CD4-positive, alpha-beta memory T cell (primary cell): ENCODE measurements at regions not wholly inside any gene's neighbourhood (a gene's known extent, or its start where the extent isn't known, plus 50 kb on each side); places are given as distances from the start of the nearest gene placed in this dataset.

Experiments
- CTCF ChIA-PET: fragments of 350-600 bp; sonication (Branson Sonifier 250); formaldehyde crosslinking; loops from one replicate; lab custom pipeline; 2021; ENCODE audit warnings: inconsistent platforms; ENCODE audit not compliant: partially characterized antibody; lab: Charles Lee
- POLR2A ChIA-PET: fragments of 350-600 bp; sonication (Branson Sonifier 250); formaldehyde crosslinking; loops from one replicate; lab custom pipeline; 2021; ENCODE audit not compliant: partially characterized antibody; lab: Charles Lee
- DNase-seq, 5 donors: peaks; one replicate each; pipeline versions ENCODE4 v3.0.0 to v3.0.0-alpha.2; 2020 to 2022; ENCODE audit warnings: mixed read lengths in 1 of 5
- H3K27ac ChIP-seq: one replicate; pipeline ENCODE4 v1.7.0; 2013; ENCODE audit warnings: low read depth, low read length
- H3K27me3 ChIP-seq: 2 replicates; pipeline ENCODE4 v1.7.0; 2013; ENCODE audit warnings: mild to moderate bottlenecking, low read length, moderate library complexity; ENCODE audit not compliant: insufficient read depth
- H3K36me3 ChIP-seq: 2 replicates; pipeline ENCODE4 v1.7.0; 2013; ENCODE audit warnings: mild to moderate bottlenecking, low read length, moderate library complexity; ENCODE audit not compliant: insufficient read depth
- H3K4me1 ChIP-seq: 2 replicates; pipeline ENCODE4 v1.7.0; 2013; ENCODE audit warnings: mild to moderate bottlenecking, low read length, moderate library complexity; ENCODE audit not compliant: insufficient read depth
- H3K4me3 ChIP-seq, 2 donors: one replicate each; pipeline ENCODE4 v1.7.0; 2013; ENCODE audit warnings: low read length in 2 of 2, mild to moderate bottlenecking in 1 of 2
- H3K9me3 ChIP-seq, 2 donors: one replicate each; pipeline ENCODE4 v1.7.0; 2013; ENCODE audit warnings: low read length in 2 of 2, control low read depth in 1 of 2; ENCODE audit not compliant: control insufficient read depth in 1 of 2
- H3K27ac Mint-ChIP-seq, 7 donors: one replicate each; pipeline ENCODE4 v1.8.0; 2020 to 2021; ENCODE audit warnings: mixed read lengths in 7 of 7, mild to moderate bottlenecking in 6 of 7, inconsistent platforms in 3 of 7, moderate library complexity in 3 of 7
- H3K27me3 Mint-ChIP-seq, 2 donors: one replicate each; pipeline ENCODE4 v1.8.0; 2020 to 2021; ENCODE audit warnings: mixed read lengths in 2 of 2
- H3K36me3 Mint-ChIP-seq, 2 donors: one replicate each; pipeline ENCODE4 v1.8.0; 2020 to 2021; ENCODE audit warnings: mixed read lengths in 2 of 2, inconsistent platforms in 1 of 2, mild to moderate bottlenecking in 1 of 2
- H3K4me1 Mint-ChIP-seq, 4 donors: one replicate each; pipeline ENCODE4 v1.8.0; 2020 to 2021; ENCODE audit warnings: mixed read lengths in 4 of 4, mild to moderate bottlenecking in 1 of 4
- H3K4me3 Mint-ChIP-seq, 8 donors: one replicate each; pipeline ENCODE4 v1.8.0; 2020 to 2021; ENCODE audit warnings: mixed read lengths in 8 of 8, mild to moderate bottlenecking in 7 of 8, moderate library complexity in 6 of 8, inconsistent platforms in 3 of 8
- H3K9me3 Mint-ChIP-seq, 8 donors: one replicate each; pipeline ENCODE4 v1.8.0; 2020 to 2021; ENCODE audit warnings: mixed read lengths in 8 of 8, mild to moderate bottlenecking in 5 of 8, inconsistent platforms in 3 of 8, moderate library complexity in 1 of 8
- intact Hi-C: fragments of 100-400 bp; cut with micrococcal nuclease; formaldehyde crosslinking; loops from one replicate; pipeline ENCODE4 v1.15.1; 2023

- intact Hi-C loops: no loop called here
- Mint-ChIP-seq H3K9me3 (peaks cover 0 to 6% (median 0%) of the 10 kb centered on the region in 8 donors), H3K27me3 (no peaks in the 10 kb centered on the region), H3K4me3 (peak overlapping the region in 2 of 8 donors; percentile 6 to 37), H3K4me1 (peaks cover 12 to 20% (median 16%) of the 10 kb centered on the region in 4 donors), H3K36me3 (peaks cover 0 to 7% of the 10 kb centered on the region in 2 donors), H3K27ac (peak overlapping the region in 2 of 7 donors; percentile 18 to 46)
- ChIA-PET POLR2A (interaction anchor here (0.9 to 1.7 kb wide), 2 partner anchors 19 to 36 kb away, joined by 3 to 7 read pairs; no protein-coding TSS in a partner anchor), CTCF (interaction anchor here (1.6 kb wide), 1 partner anchor 107 kb away, joined by 4 read pairs; no protein-coding TSS in a partner anchor)
- Histone ChIP-seq H3K4me1 (peaks cover 8% of the 10 kb centered on the region), H3K27me3 (no peaks in the 10 kb centered on the region), H3K36me3 (no peaks in the 10 kb centered on the region), H3K9me3 (no peaks in the 10 kb centered on the region), H3K4me3 (no peak overlapping the region), H3K27ac (no peak overlapping the region)
- DNase-seq: no peak
These were observed 245.5 kb upstream of the CXCR4 start for GRCh38 chr2:136363470-136363869.

- peak in 1 of 5 donors; percentile 47 for DNase-seq
- intact Hi-C loops: no loop called here
- H3K4me1 Mint-ChIP-seq: peaks cover 12 to 20% (median 16%) of the 10 kb centered on the region in 4 donors
- no peaks in the 10 kb centered on the region for H3K9me3 ChIP-seq
- peaks cover 8% of the 10 kb centered on the region for H3K4me1 ChIP-seq
- H3K27me3 ChIP-seq: no peaks in the 10 kb centered on the region
- H3K4me3 ChIP-seq: no peak overlapping the region
- no peaks in the 10 kb centered on the region for H3K36me3 ChIP-seq
- peak overlapping the region in 4 of 7 donors; percentile 10 to 52 (median 38) for H3K27ac Mint-ChIP-seq
- peaks cover 0 to 5% (median 0%) of the 10 kb centered on the region in 8 donors for H3K9me3 Mint-ChIP-seq
- peak overlapping the region in 2 of 8 donors; percentile 6 to 37 for H3K4me3 Mint-ChIP-seq
- ChIA-PET CTCF (interaction anchor here (1.1 to 1.6 kb wide), 2 partner anchors 107 to 120 kb away, joined by 3 to 4 read pairs; no protein-coding TSS in a partner anchor), POLR2A (interaction anchor here (0.9 to 1.7 kb wide), 2 partner anchors 20 to 35 kb away, joined by 3 to 7 read pairs; no protein-coding TSS in a partner anchor)
- no peak overlapping the region for H3K27ac ChIP-seq
- H3K27me3 Mint-ChIP-seq: no peaks in the 10 kb centered on the region
- H3K36me3 Mint-ChIP-seq: peaks cover 0 to 7% of the 10 kb centered on the region in 2 donors
These were observed 244.9 kb upstream of the CXCR4 start for GRCh38 chr2:136362676-136363390.

GRCh38 chr2:136361521-136361920 lies 243.6 kb upstream of the CXCR4 start:
- no peak overlapping the region for H3K4me3 ChIP-seq
- no peaks in the 10 kb centered on the region for H3K9me3 ChIP-seq
- intact Hi-C loops: no loop called here
- peak overlapping the region in 1 of 7 donors; percentile 30 for H3K27ac Mint-ChIP-seq
- ChIA-PET CTCF (no interaction called here), POLR2A (interaction anchor here (1.0 kb wide), 1 partner anchor 12 kb away, joined by 3 read pairs; no protein-coding TSS in a partner anchor)
- no peaks in the 10 kb centered on the region for H3K36me3 Mint-ChIP-seq
- no peak overlapping the region for H3K27ac ChIP-seq
- no peaks in the 10 kb centered on the region for H3K36me3 ChIP-seq
- H3K9me3 Mint-ChIP-seq: no peaks in the 10 kb centered on the region
- H3K4me3 Mint-ChIP-seq: no peak overlapping the region
- H3K27me3 Mint-ChIP-seq: no peaks in the 10 kb centered on the region
- peaks cover 12 to 20% (median 16%) of the 10 kb centered on the region in 4 donors for H3K4me1 Mint-ChIP-seq
- DNase-seq: no peak
- H3K27me3 ChIP-seq: no peaks in the 10 kb centered on the region
- peaks cover 8% of the 10 kb centered on the region for H3K4me1 ChIP-seq

- Histone ChIP-seq H3K9me3 (no peaks in the 10 kb centered on the region), H3K4me3 (no peak overlapping the region), H3K4me1 (peaks cover 8% of the 10 kb centered on the region), H3K27me3 (no peaks in the 10 kb centered on the region), H3K27ac (no peak overlapping the region), H3K36me3 (no peaks in the 10 kb centered on the region)
- CTCF ChIA-PET: no interaction called here
- Mint-ChIP-seq H3K4me3 (no peak overlapping the region), H3K36me3 (no peaks in the 10 kb centered on the region), H3K27ac (no peak overlapping the region), H3K27me3 (no peaks in the 10 kb centered on the region), H3K4me1 (peaks cover 12 to 20% (median 16%) of the 10 kb centered on the region in 4 donors), H3K9me3 (no peaks in the 10 kb centered on the region)
- DNase-seq: no peak
- intact Hi-C loops: no loop called here
- POLR2A ChIA-PET: no interaction called here
These were observed 242.8 kb upstream of the CXCR4 start for GRCh38 chr2:136360790-136361189.

GRCh38 chr2:136359121-136359965 lies 241.4 kb upstream of the CXCR4 start:
- H3K36me3 ChIP-seq: no peaks in the 10 kb centered on the region
- H3K36me3 Mint-ChIP-seq: no peaks in the 10 kb centered on the region
- H3K27ac Mint-ChIP-seq: peak overlapping the region in 3 of 7 donors; percentile 4 to 43 (median 12)
- no peak overlapping the region for H3K4me3 Mint-ChIP-seq
- H3K27me3 Mint-ChIP-seq: no peaks in the 10 kb centered on the region
- H3K9me3 ChIP-seq: no peaks in the 10 kb centered on the region
- H3K4me1 Mint-ChIP-seq: peaks cover 12 to 20% (median 16%) of the 10 kb centered on the region in 4 donors
- POLR2A ChIA-PET: interaction anchor here (0.8 to 1.2 kb wide), 3 partner anchors 147 to 311 kb away, joined by 3 to 4 read pairs (median 3); no protein-coding TSS in a partner anchor
- H3K27ac ChIP-seq: no peak overlapping the region
- H3K27me3 ChIP-seq: no peaks in the 10 kb centered on the region
- H3K9me3 Mint-ChIP-seq: no peaks in the 10 kb centered on the region
- intact Hi-C loops: no loop called here
- no peak for DNase-seq
- H3K4me1 ChIP-seq: peaks cover 8% of the 10 kb centered on the region
- H3K4me3 ChIP-seq: no peak overlapping the region
- CTCF ChIA-PET: interaction anchor here (1.0 kb wide), 1 partner anchor 445 kb away, joined by 3 read pairs; no protein-coding TSS in a partner anchor

GRCh38 chr2:136358576-136358975 lies 240.6 kb upstream of the CXCR4 start:
- Histone ChIP-seq H3K27ac (no peak overlapping the region), H3K4me3 (no peak overlapping the region), H3K4me1 (peaks cover 7% of the 10 kb centered on the region), H3K9me3 (no peaks in the 10 kb centered on the region), H3K27me3 (no peaks in the 10 kb centered on the region), H3K36me3 (no peaks in the 10 kb centered on the region)
- H3K27me3 Mint-ChIP-seq: no peaks in the 10 kb centered on the region
- CTCF ChIA-PET: no interaction called here
- H3K36me3 Mint-ChIP-seq: no peaks in the 10 kb centered on the region
- intact Hi-C loops: no loop called here
- no peak overlapping the region for H3K4me3 Mint-ChIP-seq
- DNase-seq: no peak
- POLR2A ChIA-PET: interaction anchor here (1.2 kb wide), 1 partner anchor 214 kb away, joined by 4 read pairs; no protein-coding TSS in a partner anchor
- H3K4me1 Mint-ChIP-seq: peaks cover 9 to 14% (median 13%) of the 10 kb centered on the region in 4 donors
- H3K27ac Mint-ChIP-seq: peak overlapping the region in 2 of 7 donors; percentile 12 to 43
- no peaks in the 10 kb centered on the region for H3K9me3 Mint-ChIP-seq
